ENCODE measurements at regions not wholly inside any gene's neighbourhood (a gene's known extent, or its start where the extent isn't known, plus 50 kb on each side); places are given as distances from the start of the nearest gene placed in this dataset.

DNA sequence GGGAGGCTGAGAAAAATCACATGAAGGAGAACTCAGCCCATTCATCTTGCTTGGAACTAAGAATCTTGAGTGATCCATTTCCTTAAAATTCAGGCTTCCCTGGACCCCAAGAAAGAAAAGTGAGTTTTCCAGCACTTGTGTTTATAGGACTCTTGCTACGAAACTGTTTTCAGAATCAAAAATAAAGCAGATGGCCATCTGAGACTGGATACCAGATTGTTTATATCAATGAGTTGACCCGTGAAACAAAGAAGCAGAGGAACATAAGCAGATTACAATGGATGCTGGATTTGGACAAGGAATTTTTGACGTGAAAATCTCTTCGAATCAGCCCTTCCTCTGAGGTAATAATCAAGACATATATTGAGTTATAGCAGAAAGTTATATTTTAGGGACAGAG lies 223.2 kb downstream of the SYK start:
- no peak for DNase-seq (ENCODE audit: low spot score)

DNA sequence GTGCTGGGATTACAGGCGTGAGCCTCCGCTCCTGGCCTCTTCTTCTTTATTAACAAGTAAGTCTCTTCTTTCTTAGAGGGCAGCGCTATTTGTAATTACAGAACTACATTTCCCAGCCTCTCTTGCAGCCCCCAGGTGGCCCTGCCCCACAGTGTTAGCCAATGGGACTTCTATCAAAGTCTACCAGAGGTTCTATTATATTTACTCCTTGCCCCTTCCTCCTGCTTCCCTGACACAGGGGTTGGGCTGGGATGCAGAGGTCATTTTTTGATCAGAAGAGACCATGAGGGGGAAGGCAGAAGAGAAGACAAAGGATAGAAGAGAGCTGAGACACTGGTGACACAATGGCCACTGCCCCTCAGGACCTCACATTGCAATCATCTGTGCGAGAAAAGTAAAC lies 224.2 kb downstream of the SYK start:
- no peak for DNase-seq (ENCODE audit: low spot score)

DNA sequence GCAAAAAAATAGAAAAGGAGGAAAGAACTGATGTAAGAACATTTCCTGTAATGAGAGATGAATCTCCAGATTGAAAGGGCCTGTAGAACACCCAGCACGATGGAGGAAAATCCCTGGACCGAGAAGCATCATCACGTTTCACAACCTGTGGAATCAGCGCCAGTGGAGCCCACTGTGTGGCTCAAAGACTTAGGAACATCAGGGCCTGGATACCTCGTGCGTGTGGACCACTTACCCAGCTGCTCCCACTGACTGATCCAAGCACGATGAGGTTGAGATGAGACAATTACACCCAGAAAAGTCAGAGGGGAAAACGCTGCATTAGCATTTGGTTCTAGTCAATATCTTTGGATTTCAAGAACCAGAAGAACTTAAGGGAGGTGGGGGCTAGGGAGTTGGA lies 224.6 kb downstream of the SYK start:
- no peak for DNase-seq (ENCODE audit: low spot score)

DNA sequence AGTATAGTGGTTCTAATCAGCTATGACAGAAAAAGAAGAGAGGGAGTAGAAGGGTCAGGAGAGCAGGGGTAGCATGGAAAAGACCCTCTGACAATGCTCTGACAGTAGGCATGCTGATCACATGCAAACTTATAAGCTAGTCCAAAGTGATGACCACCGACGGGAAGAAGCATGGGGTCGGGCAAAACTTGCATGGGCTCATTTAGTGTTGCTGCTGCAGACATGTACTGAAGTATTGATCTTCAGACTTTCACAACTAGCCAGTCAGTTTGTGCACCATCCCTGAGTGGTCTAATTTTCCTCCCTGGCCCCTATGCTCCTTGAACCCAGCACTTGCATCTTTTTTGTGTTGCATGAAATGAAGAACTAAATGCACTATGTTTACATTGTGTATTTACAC lies 225.4 kb downstream of the SYK start:
- no peak for DNase-seq (ENCODE audit: low spot score)

DNA sequence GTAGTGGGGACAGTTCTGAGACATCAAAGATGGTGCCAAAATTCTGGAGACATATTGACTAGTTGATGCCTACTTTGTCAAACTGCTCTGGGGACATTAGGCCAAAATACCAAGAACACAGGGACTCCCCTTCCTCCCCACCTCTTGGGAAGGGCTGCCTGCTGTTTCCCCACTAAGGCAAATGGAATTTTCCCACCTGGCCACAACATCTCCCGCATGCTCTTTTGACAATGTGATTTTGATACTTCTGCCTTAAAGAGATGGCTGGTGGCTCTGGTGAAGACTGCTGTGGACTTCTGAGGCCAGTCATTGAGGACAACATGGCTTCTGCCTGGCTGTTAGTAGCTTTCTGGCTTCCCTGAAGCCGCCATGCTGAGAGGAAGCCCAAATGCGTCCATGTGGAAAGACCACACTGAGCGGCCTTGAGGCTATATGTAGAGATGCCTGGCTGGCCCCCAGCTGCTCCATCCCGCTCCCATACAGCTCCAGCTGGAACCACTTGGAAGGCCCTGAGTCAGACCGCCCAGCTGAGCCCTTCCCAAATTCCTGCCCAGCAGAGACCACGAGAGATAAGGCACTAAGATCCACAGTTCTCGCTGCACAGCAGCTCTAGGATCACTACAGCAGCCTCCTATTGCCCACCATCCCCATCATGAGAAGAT lies 226.7 kb downstream of the SYK start:
- no peak for DNase-seq (ENCODE audit: low spot score)

DNA sequence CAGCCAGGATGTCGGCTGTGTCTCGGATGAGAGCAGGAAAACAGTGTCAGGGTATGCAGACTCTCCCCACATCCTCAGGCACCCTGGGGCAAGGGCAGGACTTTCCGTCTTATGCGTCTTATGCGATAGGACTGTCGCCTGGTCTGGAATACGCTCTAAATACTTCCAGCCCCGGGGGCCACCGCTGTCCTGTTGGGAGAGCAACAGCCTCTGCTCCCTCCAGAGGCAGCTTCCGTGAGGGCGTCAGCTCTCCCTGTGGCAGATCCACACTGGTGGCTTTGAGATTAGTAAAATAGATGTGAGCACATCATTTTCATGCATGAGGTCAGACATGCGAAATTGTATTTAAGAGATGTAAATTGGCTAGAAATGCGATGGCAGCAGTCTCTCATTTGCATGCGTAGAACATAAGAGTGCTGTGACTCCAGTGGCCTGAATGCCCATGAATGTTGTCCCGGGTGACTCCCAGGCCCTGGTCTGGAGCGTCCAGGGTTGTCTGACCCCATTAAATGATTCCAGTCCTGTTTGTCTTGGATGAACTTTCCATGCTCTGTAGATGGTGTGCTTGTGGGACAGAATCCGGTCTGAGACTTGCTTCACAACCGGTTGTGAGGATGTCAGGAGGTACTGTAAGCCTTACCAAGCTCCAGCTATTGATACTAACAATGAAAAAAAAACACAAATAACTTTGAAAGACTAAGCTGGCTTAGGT lies 228.2 kb downstream of the SYK start:
- no peak for DNase-seq (ENCODE audit: low spot score)

DNA sequence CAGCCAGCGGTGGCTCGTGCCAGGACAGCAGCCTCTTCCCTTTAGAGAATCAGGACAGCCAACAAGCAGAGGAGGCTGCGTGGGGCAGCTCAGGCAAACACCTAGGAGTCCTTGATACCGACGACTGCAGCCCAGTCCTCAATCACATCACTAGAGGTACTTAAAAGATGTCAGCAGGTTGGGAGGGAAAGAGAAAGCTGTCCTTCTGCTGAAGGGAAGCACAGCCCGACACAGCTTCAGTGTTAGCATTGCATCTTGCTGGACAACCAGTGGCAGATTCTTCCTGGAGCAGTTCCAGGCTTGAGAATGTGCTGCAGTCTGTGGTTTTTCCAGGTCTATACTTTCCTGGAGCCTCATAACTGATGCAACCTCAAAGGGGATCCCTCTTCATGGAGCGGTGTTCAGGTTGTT lies 230.5 kb downstream of the SYK start:
- DNase-seq (ENCODE audit: low spot score): no peak

DNA sequence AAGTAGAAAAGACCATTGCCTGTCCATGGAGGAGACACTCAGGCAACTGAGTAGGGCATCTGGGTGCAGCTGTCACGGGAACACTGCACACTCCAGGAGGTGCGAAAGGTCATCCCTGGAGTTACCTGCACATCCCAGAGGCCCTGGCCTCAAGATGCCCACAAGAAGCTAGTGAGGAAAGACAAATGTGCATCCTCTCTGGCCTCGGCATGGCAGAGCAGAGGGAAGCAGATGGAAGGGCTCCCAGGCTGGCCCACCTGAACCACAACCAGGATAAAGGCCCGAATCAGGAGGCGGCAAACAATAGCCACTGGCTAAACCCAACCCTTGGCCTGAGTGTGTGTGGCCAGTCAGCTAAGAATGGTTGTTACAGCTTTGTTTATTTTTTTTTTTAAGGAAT lies 231.7 kb downstream of the SYK start:
- DNase-seq (ENCODE audit: low spot score): no peak

DNA sequence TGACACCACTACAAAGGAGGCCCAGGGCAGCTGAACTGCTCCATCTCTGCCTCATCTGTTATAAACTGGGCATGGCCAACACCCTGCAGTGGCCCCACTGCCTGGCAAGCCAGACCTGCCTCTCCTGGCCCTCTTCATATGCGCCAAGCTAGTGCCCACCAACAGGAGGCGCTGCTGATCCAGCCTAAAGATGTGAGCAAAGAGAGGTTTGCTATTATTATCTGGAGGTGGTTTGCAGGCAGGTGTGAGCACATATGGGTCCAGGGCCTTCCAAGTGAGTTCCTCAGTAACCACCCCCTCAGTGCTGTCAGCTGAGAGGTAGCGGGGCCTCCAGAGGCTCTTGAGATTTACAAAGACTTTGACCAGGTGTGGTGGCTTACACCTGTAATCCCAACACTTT lies 232.2 kb downstream of the SYK start:
- peak; percentile 66 for DNase-seq (ENCODE audit: low spot score)

DNA sequence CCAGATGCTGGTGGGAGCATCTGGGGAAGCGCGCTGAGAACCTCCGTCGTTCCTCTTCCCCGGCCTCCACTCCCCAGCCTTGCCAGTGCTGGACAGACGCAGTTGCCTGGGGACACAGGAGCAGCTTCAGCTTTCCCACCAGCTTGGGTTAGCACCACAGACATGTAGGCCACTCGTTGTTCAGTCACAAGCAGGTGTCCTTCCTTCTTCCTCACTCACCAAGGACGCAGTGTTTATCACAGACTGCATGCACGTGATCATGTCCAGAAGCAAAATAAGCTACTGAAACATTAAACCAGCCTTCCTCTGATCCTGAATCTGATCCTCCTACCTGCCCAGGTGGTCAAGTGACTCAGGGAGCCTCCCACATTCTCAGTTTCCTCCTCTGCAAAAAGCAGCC lies 232.9 kb downstream of the SYK start:
- no peak for DNase-seq (ENCODE audit: low spot score)

DNA sequence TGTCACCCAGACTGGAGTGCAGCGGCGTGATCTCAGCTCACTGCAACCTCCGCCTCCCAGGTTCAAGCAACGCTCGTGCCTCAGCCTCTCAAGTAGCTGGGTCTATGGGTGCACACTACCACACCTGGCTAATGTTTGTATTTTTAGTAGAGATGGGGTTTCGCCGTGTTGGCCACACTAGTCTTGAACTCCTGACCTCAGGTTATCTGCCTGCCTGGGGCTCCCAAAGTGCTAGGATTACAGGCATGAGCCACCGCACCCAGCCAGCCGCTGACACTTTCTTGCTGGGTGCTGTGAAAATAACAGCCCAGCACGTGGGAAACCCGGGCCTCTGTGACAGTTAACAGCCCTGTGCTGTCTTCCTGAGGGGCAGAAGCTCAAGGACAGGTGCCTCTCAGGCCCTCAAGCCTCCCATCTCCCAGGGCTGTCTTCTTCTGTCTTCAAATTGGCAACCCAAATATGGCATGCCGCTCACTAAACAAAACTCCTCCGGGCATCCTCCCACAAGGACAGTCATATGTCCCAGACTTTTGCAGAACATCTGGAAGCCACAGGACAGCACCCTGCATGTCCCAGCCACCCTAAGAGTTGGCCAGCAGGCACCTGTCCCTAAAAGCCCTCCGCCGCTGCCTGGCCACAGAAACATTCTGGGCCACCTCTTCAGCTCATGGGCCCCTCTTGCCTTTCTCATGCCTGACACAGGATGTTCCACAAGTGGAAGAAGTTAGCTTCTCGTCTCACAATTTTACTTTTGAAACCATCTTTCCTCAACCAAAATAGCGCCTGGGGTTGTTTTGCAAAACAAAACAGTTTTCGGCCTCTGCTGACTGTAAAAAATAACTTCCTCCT lies 233.6 kb downstream of the SYK start:
- no peak for DNase-seq (ENCODE audit: low spot score)

DNA sequence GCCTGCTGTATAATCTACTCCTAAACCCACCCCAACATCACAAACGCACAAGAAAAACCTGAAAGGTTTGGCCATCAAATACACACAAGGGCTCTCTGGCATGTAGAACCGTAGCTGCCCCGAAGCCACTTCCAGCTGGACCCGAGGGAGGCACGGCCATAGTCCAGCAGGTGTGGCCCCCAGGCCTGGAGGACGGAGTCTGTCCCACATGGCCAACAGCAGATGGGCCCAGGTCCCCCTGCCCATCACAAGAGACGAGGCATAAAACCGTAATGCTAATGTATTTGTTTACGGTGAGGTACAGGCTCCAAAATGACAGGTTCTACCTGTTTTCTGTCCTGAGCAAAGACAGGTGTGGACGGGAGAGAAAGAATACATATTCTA lies 234.2 kb downstream of the SYK start:
- no peak for DNase-seq (ENCODE audit: low spot score)

DNA sequence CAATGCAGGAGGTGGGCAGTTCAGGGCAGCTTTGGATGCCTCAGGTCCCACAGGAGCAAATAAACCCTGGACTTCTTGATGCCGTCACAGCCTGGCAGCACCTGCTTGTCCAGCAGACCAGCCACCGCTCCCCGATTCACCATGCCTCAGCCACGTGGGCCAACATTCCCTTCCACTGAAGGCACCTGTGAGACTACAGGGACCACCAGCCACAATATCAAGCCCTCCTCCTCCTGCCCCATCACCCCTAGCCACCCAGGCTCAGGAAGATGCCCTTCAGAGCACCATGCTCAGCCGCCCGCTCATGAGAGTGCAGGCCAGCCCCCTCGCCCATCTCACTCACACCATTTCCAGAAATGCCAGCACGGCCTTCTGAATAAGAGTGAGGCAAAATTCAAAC lies 234.7 kb downstream of the SYK start:
- DNase-seq (ENCODE audit: low spot score): no peak

DNA sequence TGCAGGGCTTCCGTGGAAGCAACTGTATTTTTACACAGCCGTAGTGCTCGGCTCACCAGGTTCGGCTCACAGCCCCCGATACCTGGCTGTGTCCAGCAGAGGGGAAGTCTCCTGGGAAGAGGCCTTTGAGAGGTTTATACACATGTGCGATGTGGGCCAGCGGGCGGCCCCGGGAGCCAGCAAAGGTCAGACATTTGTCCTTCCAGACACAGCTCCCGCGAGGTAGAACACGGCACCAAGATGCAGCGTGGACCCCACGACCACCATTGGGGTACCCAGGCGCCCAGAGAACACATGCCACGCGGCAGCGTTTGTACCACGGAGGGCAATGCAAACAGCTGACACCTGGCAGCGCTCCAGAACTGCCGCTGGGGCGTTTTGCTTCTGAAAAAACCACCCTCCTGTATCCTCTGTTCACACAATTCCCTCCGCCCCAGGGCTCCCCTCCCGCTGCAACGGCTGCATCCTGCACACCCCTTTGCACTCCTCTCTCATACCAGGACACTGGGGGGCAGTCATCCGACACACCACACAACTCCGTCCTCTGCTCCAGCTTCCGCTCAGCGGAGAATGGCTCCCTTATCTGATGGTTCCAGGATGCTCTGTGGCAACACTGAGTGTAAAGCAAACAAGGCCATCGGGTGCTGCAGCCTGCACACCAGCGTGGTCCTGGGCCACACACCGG lies 235.3 kb downstream of the SYK start:
- DNase-seq (ENCODE audit: low spot score): peak; percentile 41

DNA sequence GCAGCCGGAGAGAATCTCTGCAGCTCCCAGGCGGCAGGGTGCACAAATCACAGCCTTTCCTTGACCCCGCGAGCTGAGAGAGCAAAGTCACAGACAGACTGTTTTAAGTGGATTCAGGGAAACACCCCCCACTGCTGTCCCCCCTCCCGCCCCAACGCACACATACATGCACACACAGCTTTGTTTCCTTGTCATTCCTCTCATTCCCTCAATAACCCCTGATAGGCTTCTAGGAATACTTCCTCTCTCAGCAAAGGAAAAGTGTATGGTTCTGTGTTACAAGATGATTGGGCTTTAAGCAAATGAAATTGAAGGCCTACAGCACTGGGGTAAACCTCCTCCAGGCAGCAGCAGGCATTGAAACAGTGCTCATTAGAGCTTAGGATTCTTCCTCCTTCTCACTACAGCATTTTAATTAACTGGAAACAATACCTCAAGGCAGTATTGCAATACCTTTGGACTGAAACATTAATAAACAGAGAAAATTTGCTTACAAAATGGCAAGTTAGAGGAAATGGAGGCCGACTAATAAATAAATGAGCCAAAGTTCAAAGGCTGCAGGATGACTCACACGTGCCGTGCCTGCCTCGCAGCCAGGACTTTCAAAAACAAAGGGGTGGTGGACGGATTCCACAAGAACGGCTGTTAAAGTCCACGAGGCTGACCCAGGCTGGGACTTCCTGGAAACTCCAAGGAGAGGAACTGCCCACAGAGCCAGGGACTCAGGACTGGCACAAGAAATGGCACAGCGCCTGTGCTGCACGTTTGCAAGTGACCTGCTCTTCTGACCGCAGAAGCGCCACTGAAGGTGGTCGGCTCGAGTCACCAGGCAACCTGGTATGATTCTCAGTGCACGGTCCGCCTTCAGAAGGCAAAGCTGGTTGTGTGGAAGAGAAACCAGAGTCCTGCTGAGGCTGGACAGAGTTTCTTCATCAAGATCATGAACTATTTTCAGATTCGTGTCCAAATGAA lies 236.2 kb downstream of the SYK start:
- DNase-seq (ENCODE audit: low spot score): no peak

DNA sequence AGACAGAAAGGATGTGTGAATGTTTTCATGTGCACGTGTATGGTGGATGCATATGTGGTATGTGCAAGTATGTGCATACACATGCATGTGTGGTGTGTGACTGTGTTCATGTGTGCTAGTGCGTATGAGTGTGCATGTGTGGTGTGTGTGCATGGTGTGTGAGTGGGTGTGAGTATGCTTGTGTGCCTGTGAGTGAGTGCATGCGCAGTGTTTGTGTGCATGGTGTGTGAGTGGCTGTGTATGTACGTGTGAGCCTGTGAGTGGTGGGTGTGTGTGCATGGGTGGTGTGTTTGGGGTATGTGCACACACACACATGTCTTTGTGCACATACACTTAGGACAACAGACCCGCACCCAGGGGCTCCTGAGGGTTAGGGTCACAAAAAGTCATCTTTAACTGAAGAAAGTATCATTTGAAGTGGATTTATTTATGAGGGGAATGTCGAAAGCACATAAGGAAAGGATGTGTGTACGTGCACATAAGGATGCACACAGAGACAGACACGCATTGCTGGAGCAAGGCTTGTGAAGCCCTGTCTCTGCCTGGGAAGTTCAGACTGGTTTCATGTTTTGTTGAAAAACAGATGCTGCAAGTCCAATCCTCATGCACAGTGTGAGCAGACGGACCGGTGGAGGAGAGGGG lies 237.0 kb downstream of the SYK start:
- DNase-seq (ENCODE audit: low spot score): no peak

DNA sequence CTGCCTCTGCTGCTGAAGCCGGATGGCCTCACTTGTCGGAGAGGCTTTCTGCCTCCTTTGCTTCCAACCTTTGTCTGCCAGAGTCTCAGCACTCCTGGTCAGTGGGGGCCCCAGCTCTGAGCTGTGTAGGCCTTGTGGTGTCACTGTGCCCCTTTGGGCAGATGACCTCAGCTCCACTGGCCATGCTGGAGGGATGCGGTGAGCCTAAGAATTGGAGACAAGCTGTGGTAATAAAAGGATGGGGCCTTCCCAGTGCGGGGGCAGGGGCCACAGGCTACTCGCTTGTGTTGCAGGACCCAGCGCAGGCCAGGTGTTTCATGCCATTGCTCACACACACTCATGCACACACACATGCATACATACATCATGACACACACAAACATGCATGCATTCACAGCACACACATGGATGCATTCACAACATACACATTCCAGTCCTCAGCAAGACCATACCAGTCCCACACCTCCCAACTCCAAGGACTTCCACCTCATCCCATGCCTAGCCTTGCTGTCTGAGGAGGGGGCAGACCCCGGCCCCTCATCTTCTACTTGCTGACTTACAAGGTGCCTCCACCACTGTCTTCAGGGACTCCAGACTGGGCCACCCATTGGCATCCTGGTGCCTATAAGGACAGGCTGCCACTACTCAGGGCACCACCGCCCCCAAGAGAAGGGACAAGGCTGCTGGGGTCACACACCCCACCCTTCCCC lies 237.7 kb downstream of the SYK start:
- no peak for DNase-seq (ENCODE audit: low spot score)

DNA sequence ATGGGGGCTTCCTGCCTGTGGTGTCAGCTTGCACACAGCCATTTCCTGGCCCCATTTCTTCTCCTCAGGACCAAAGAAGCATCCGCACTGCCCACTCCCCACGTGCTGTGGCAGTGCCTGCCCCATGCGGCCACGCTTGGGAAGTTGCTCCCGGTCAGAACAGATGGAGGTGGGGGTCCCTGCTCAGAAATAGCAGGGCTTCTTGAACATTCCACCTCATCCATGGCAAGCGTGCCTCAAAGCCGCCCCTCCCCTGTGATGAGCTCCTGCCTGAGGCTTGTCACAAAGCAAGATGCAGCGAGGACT lies 238.2 kb downstream of the SYK start:
- DNase-seq (ENCODE audit: low spot score): no peak

DNA sequence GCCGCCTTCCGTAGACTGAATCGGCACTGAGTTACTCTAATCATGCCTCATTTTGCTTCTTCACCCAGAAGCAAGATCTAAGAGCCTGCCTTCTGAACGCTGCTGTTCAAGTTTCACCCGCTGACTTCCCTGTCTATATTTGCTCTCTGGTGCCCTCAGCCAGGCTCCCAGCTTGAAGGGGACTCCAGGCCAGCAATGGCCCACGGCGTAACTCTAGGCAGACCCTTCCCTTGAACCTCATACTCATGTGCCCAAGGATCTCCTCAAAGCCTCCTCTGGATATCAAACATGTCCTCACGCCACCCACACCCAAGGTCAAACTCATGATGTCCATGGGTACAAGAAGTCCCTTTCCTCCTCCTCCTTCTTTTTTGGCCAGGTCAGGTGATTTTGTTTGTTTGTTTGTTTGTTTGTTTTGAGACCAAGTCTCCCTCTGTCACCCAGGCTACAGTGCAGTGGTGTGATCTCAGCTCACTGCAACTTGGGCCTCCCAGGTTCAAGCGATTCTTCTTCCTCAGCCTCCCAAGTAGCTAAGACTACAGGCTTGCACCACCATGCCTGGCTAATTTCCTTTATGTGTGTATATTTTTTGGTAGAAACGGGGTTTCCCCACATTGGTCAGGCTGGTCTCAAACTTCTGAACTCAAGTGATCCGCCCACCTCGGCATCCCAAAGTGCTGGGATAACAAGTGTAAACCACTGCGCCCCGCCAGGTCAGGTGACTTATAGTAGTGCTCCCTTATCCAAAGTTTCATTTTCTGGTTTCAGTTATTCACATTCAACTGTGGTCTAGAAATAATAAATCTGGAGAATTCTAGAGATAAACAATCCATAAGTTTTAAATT lies 239.0 kb downstream of the SYK start:
- DNase-seq (ENCODE audit: low spot score): no peak

DNA sequence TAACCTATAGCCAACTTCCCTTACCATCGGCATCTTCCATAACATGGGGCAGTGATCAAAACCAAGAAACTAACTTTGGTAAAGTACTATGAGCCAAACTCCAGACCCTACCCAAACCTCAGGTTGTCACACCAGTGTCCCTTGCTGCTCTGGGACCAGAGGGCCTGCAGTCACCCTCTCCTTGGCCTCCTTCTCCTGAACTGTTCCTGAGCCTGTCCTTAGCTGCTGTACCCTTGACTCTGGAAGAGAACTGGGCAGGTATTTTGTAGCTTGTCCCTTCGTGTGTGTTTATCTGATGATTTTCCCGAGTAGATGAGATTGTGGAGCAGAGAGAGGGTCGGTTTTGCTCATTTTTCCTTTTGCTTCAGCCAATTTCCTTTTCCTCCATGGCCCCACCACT lies 240.4 kb downstream of the SYK start:
- no peak for DNase-seq (ENCODE audit: low spot score)

Measured in CD4-positive, alpha-beta T cell treated with Interleukin-15 for 4 hours (primary cell).